Cardiac fibroblast (primary cell): ENCODE measurements at regions not wholly inside any gene's neighbourhood (a gene's known extent, or its start where the extent isn't known, plus 50 kb on each side); places are given as distances from the start of the nearest gene placed in this dataset.

Source experiments
- DNase-seq, 2 donors: peaks; one replicate each; pipeline versions ENCODE4 v3.0.0 to v3.0.0-alpha.2; 2010; ENCODE audit warnings: low read depth in 2 of 2
- H3K4me3 ChIP-seq, 2 donors: replicated peaks in 1 of 2; 1 replicate in 1 of 2; 2 replicates in 1 of 2; pipeline ENCODE4 v1.5.1; 2011; ENCODE audit warnings: low read depth in 2 of 2, low read length in 2 of 2, mild to moderate bottlenecking in 2 of 2, moderate library complexity in 1 of 2
- CTCF ChIP-seq: IDR thresholded peaks from one replicate; pipeline ENCODE4 v1.5.1; 2011; ENCODE audit warnings: low read depth, mild to moderate bottlenecking, low read length, inconsistent platforms

GRCh38 chr2:573805-574392, 103.3 kb downstream of the TMEM18 start:
- H3K4me3 ChIP-seq: no peak overlapping the region
- TF ChIP-seq CTCF: no peak
- DNase-seq: no peak

- TF ChIP-seq CTCF: no peak
- no peak overlapping the region for H3K4me3 ChIP-seq
- no peak for DNase-seq
Observed at GRCh38 chr2:573025-573424, 104.2 kb downstream of the TMEM18 start.

- no peak for TF ChIP-seq CTCF
- no peak overlapping the region for H3K4me3 ChIP-seq
- DNase-seq: no peak
Observed at GRCh38 chr2:569681-570080, 107.5 kb downstream of the TMEM18 start.

- H3K4me3 ChIP-seq: no peak overlapping the region
- TF ChIP-seq CTCF: no peak
Observed at GRCh38 chr2:568639-569235, 108.5 kb downstream of the TMEM18 start.

GRCh38 chr2:567865-568638, 109.2 kb downstream of the TMEM18 start:
- DNase-seq: peak; percentile 34 to 48
- no peak for TF ChIP-seq CTCF
- H3K4me3 ChIP-seq: no peak overlapping the region

More at GRCh38 chr2:568639-569235, 108.5 kb downstream of the TMEM18 start:
- no peak for DNase-seq

GRCh38 chr2:567496-567864, 109.7 kb downstream of the TMEM18 start:
- H3K4me3 ChIP-seq: no peak overlapping the region
- TF ChIP-seq CTCF: no peak
- no peak for DNase-seq
